Hepatocyte (in vitro differentiated cells): ENCODE measurements at regions not wholly inside any gene's neighbourhood (a gene's known extent, or its start where the extent isn't known, plus 50 kb on each side); places are given as distances from the start of the nearest gene placed in this dataset.

Experiments
- EZH2phosphoT487 ChIP-seq: fragments of 200-600 bp; sonication (generic); IDR thresholded peaks from one replicate; pipeline ENCODE4 v1.6.1; 2018; ENCODE audit warnings: antibody characterized with exemption, mild to moderate bottlenecking, low read depth, moderate library complexity; ENCODE audit not compliant: unreplicated experiment, severe bottlenecking
- TF ChIP-seq, protein P1 (sequence below): fragments of 200-600 bp; sonication (generic); IDR thresholded peaks from 2 replicates; pipeline ENCODE4 v1.5.1; 2016; ENCODE audit warnings: antibody characterized with exemption, mild to moderate bottlenecking; ENCODE audit not compliant: poor library complexity

DNA sequence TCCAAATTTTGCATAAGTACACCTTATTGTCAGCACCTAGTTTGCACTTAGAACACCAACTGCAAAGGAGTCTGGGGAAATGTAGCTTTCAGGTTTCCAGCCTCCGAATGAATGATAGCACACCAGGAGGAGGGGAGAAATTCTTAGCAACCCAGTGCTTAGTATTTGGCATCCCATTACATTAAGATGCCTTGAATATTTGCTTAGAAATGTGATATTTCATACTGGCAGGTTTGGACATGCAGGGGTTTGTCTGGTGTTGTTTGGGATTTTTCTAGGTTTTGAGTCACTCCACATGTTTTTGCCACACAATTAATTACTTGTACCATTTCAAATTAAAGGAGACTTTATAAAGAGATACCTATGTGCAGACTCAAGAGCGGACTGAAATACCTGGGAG, 60.3 kb upstream of the CAMK2D start:
- TF ChIP-seq, protein P1, sequence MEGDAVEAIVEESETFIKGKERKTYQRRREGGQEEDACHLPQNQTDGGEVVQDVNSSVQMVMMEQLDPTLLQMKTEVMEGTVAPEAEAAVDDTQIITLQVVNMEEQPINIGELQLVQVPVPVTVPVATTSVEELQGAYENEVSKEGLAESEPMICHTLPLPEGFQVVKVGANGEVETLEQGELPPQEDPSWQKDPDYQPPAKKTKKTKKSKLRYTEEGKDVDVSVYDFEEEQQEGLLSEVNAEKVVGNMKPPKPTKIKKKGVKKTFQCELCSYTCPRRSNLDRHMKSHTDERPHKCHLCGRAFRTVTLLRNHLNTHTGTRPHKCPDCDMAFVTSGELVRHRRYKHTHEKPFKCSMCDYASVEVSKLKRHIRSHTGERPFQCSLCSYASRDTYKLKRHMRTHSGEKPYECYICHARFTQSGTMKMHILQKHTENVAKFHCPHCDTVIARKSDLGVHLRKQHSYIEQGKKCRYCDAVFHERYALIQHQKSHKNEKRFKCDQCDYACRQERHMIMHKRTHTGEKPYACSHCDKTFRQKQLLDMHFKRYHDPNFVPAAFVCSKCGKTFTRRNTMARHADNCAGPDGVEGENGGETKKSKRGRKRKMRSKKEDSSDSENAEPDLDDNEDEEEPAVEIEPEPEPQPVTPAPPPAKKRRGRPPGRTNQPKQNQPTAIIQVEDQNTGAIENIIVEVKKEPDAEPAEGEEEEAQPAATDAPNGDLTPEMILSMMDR = no peak
- TF ChIP-seq EZH2phosphoT487 = no peak
